ENCODE measurements at regions not wholly inside any gene's neighbourhood (a gene's known extent, or its start where the extent isn't known, plus 50 kb on each side); places are given as distances from the start of the nearest gene placed in this dataset.

- no peak for DNase-seq (ENCODE audit: low read depth, low spot score)
- no peaks in the 10 kb centered on the region for H3K9me3 ChIP-seq (ENCODE audit: control insufficient read depth, low read depth, low read length)
- H3K79me2 ChIP-seq (ENCODE audit: control insufficient read depth, insufficient read depth, low read length): no peaks in the 10 kb centered on the region
- dilution Hi-C loops (cut with MboI; ENCODE audit: extremely low pct_ligation_motif_present, low sequenced_read_pairs): no loop called here
- H3K4me2 ChIP-seq (ENCODE audit: control insufficient read depth, extremely low read depth, insufficient read depth, low read depth, low read length): no peak overlapping the region
- no peak overlapping the region for H2AFZ ChIP-seq (ENCODE audit: control insufficient read depth, low read length)
- H3K27me3 ChIP-seq (ENCODE audit: control insufficient read depth, extremely low read depth, insufficient read depth, low read length): no peaks in the 10 kb centered on the region
- H3K27ac ChIP-seq (ENCODE audit: control insufficient read depth, insufficient read depth, low read length): no peak overlapping the region
- TF ChIP-seq EZH2 (IDR thresholded peaks at IDR 0.05; ENCODE audit: low read length) (no peak), CTCF (optimal IDR thresholded peaks at IDR 0.05 in 1 of 3, IDR thresholded peaks at IDR 0.05 in 1 of 3, conservative IDR thresholded peaks at IDR 0.05 in 1 of 3; ENCODE audit: extremely low read depth in 1 of 3, insufficient read depth in 2 of 3, low read length in 3 of 3) (no peak)
- H3K9me1 ChIP-seq (ENCODE audit: control insufficient read depth, extremely low read depth, insufficient read depth, low read length): no peaks in the 10 kb centered on the region
- FAIRE-seq: no peak
- H4K20me1 ChIP-seq (ENCODE audit: control insufficient read depth, extremely low read depth, insufficient read depth, low read length): no peaks in the 10 kb centered on the region
- peaks cover 1% of the 10 kb centered on the region for H3K4me1 ChIP-seq (ENCODE audit: control insufficient read depth, extremely low read depth, insufficient read depth, low read length)
- no peaks in the 10 kb centered on the region for H3K36me3 ChIP-seq (ENCODE audit: control insufficient read depth in 2 of 2, extremely low read depth in 1 of 2, insufficient read depth in 2 of 2, low read length in 2 of 2)
- no peak overlapping the region for H3K4me3 ChIP-seq (ENCODE audit: control insufficient read depth in 2 of 3, extremely low read depth in 1 of 3, insufficient read depth in 2 of 3, low read depth in 1 of 3, low read length in 3 of 3)
- H3K9ac ChIP-seq (ENCODE audit: control insufficient read depth, extremely low read depth, insufficient read depth, low read length): no peak overlapping the region
Measured at GRCh38 chr1:94719926-94720793, 100.0 kb upstream of the SLC44A3 start.

GRCh38 chr1:94716965-94717364 is 103.2 kb upstream of the SLC44A3 start:
- Histone ChIP-seq H3K36me3 (ENCODE audit: control insufficient read depth in 2 of 2, extremely low read depth in 1 of 2, insufficient read depth in 2 of 2, low read length in 2 of 2) (no peaks in the 10 kb centered on the region), H4K20me1 (ENCODE audit: control insufficient read depth, extremely low read depth, insufficient read depth, low read length) (no peaks in the 10 kb centered on the region), H3K79me2 (ENCODE audit: control insufficient read depth, insufficient read depth, low read length) (no peaks in the 10 kb centered on the region), H3K27ac (ENCODE audit: control insufficient read depth, insufficient read depth, low read length) (no peak overlapping the region), H3K9me1 (ENCODE audit: control insufficient read depth, extremely low read depth, insufficient read depth, low read length) (no peaks in the 10 kb centered on the region), H3K27me3 (ENCODE audit: control insufficient read depth, extremely low read depth, insufficient read depth, low read length) (no peaks in the 10 kb centered on the region), H2AFZ (ENCODE audit: control insufficient read depth, low read length) (no peak overlapping the region), H3K9ac (ENCODE audit: control insufficient read depth, extremely low read depth, insufficient read depth, low read length) (no peak overlapping the region), H3K9me3 (ENCODE audit: control insufficient read depth, low read depth, low read length) (no peaks in the 10 kb centered on the region), H3K4me2 (ENCODE audit: control insufficient read depth, extremely low read depth, insufficient read depth, low read depth, low read length) (no peak overlapping the region), H3K4me3 (ENCODE audit: control insufficient read depth in 2 of 3, extremely low read depth in 1 of 3, insufficient read depth in 2 of 3, low read depth in 1 of 3, low read length in 3 of 3) (no peak overlapping the region), H3K4me1 (ENCODE audit: control insufficient read depth, extremely low read depth, insufficient read depth, low read length) (peaks cover 20% of the 10 kb centered on the region)
- TF ChIP-seq CTCF (optimal IDR thresholded peaks at IDR 0.05 in 1 of 3, IDR thresholded peaks at IDR 0.05 in 1 of 3, conservative IDR thresholded peaks at IDR 0.05 in 1 of 3; ENCODE audit: extremely low read depth in 1 of 3, insufficient read depth in 2 of 3, low read length in 3 of 3) (no peak), EZH2 (IDR thresholded peaks at IDR 0.05; ENCODE audit: low read length) (no peak)
- FAIRE-seq (no peak), DNase-seq (ENCODE audit: low read depth, low spot score) (no peak)
- dilution Hi-C loops (cut with MboI; ENCODE audit: extremely low pct_ligation_motif_present, low sequenced_read_pairs): no loop called here
